COLO829 (cell line): ENCODE measurements at regions not wholly inside any gene's neighbourhood (a gene's known extent, or its start where the extent isn't known, plus 50 kb on each side); places are given as distances from the start of the nearest gene placed in this dataset.
"Not testable (repeated sequence)": the region's sequence is repeated elsewhere in the genome, so short reads cannot be mapped to it uniquely, and the experiment has no call there.

Source experiments
- DNase-seq: peaks from one replicate; pipeline ENCODE4 v3.0.0; 2012; ENCODE audit warnings: low spot score

- DNase-seq: no peak
Measured at GRCh38 chr3:28575746-28576613, 227.4 kb upstream of the AZI2 start.

DNA sequence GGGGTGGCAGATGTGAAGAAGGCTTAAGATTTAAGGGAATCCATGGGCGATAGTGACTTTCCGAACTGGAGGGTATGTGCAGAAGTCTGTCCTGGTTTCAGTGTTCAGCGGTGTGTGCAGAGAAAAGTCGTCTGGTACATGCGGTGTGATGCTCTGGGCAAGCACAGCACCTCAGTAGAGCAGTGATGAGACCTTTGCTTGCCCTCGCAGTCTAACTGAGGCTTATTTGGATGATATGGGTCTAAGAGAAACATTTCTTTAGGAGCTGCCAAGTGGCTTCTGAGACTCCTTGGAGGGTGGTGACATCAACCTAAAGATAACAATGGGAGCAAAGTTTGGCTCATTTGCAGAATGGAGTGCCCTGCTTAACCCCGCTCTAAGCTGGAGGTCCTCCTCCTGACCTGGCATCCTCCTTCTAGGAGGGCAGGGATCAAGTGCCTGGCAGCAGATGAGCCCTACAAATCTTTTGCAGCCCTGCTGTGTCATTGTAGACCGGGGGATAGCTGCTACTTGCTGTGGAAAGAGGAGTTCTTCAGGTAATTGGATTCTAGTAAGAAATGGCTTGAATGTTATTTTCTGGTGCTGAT is 228.1 kb upstream of the AZI2 start:
- no peak for DNase-seq

- DNase-seq: no peak
Measured at GRCh38 chr3:28577941-28578500, 229.4 kb upstream of the AZI2 start.

- peak; percentile 48 for DNase-seq
Measured at GRCh38 chr3:28586325-28586724, 237.7 kb upstream of the AZI2 start.

DNA sequence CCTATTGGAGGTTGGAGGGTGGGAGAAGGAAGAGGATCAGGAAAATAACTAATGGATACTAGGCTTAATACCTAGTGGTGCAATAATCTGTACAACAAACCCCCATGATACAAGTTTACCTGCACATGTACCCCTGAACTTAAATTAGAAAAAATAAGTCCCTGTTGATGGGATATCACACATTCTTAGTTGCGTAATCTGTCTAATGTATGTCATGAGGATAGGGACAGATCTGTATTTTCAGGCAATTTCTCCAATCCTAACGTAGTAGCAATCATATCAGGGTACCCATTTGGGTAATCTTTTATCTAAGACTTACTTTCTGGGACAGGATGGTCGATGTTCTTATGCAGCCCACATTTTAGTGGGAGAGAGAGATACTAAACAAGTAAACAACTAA is 239.1 kb upstream of the AZI2 start:
- DNase-seq: no peak

GRCh38 chr3:28590216-28590615 is 241.6 kb upstream of the AZI2 start:
- DNase-seq: no peak

DNA sequence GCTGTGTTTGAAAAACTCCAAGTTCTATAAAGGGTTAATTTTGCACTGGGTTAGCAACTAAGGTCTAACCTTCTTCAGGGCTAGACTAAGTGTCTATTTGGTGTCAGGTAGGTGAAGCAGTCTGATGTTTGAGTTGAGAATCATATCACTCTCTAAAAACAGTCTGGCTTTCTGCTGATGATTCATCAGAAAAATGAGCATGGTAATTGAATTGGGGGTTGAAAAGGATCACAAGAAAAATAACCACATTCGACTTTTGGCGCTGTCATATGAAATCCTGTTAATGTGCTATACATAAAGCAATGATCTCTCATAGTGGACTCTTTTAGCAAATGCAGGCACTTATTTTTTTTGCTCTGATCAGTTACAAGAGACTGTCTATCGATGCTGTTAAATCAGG is 242.2 kb upstream of the AZI2 start:
- peak; percentile 62 for DNase-seq

DNA sequence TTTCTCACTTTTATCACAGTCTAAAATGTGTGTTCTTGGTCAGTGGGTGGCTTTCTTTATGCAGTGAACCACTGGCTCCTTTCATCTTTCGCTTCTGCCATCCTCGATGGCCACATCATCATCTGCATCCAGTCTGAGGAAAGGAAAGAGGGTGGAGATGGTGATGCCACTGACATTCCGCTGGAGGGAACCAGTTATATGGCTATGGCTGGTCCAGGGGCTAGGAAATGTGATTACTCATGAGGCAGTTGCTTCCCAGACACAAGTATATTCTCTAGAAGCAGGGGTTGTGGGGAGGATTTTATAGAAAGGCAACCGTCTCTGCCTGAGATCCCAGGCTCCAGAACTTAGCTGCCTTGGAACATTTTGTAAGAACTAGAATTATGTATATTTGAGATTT is 246.7 kb upstream of the AZI2 start:
- DNase-seq: no peak

DNA sequence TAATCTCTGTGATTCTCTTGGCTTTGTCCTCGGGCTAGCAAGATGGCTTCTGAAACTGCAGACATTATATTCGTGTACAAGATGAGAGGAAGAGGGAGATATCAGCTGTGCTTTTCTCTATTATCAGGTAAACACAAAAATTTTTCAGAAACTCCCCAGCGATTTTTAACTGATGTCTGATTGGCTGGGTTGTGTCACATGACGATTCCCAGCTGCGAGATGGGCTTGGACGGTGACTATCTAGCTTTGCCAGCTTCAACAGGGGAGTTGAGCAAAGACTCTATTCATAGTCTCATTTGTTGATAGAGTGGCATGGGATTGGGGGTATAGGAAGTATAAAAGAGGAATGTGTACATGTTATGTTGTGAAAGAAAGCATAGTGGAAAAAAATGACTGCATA is 248.8 kb upstream of the AZI2 start:
- no peak for DNase-seq

GRCh38 chr3:28598165-28598564 is 249.5 kb upstream of the AZI2 start:
- no peak for DNase-seq

GRCh38 chr3:28601291-28601690 is 252.7 kb upstream of the AZI2 start:
- no peak for DNase-seq

DNA sequence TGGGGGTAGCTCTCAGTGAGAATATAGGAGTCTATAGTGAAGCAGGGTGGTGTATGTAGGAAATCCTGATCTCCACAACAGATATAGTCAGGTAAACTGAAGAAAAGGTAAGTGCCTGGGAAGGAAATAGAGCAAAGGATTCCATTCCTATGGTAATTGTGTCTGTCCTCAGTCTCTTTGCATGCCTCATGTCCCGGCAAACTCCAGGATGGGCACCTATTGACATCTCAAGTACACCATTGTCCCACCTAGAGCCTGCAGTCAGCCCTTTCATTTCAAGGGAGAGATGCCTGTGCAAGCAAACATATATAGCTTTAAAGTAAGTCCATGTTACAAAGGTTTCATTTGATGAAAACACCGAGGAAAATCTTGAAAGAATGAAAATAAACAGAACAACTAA is 257.7 kb upstream of the AZI2 start:
- no peak for DNase-seq

DNA sequence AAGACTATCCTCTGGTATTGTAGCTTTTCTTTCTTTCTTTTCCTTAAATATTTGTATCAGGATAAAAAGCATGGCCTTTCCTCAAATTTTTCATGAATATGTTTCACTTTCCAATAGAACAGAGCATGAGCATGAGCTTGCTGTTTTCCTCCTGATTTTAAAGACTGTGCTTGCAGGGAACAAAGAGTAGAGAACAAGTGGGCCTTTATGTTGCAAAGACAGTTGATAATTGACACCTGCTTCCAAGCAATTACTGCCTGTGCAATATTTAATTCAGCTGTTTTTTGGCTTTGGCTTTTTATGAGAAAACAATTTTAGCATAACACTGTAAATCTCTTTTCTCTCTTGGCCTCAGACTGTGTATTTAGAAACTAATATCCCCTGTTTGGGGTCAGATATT is 263.6 kb upstream of the AZI2 start:
- DNase-seq: no peak

GRCh38 chr3:28613511-28614106 is 265.0 kb upstream of the AZI2 start:
- no peak for DNase-seq

DNA sequence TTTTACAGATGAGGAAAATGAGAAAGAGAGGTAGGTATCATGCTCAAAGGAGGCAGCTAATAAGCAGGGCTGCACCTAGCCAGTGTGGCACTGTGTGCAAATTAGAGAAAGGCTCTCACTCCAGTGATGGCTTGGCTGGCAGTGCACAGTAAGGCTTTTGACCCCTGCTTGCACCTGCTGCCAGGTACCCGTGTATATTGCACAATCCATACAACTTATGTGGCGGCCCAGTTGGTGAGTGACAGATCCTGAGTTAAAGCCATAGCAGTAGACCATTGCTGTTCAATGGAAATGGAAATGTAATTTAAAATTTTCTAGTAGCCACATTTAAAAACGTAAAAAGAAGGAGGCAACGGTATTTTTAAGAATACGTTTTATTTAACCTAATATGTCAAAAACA is 266.4 kb upstream of the AZI2 start:
- no peak for DNase-seq

DNA sequence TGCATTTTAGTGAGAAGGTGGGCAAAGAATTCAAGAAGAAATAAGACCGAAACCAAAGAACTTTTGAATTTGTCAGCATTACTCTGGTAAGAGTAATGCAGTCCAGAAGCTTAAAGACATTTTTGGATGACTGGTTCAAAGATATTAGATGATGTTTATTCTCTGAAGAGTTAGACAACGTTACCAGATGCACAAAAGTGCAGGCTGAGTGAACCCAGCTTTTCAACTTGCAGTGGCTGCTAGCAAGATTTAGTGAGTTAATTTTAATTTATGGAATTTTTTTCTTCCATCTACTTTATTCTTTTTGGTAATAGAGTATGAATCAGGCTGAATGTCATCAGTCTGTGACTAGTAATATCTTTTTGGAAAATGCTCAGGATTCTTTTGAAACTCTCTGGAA is 267.3 kb upstream of the AZI2 start:
- DNase-seq: no peak

GRCh38 chr3:28617821-28618220 is 269.2 kb upstream of the AZI2 start:
- no peak for DNase-seq

DNA sequence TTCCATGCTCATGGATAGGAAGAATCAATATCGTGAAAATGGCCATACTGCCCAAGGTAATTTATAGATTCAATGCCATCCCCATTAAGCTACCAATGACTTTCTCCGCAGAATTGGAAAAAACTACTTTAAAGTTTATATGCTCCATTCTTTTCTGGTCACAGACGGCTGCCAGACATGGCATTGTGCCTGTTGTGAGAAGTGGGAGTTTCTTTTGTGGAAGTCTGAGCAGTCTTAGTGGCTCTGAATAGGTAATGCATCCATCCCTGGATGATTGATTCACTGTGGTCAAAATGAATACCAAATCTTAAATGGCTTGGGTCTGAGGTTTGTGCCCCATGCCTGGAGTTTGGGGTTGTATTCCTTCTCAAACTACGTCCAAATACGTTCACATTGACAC is 274.5 kb upstream of the AZI2 start:
- DNase-seq: no peak

GRCh38 chr3:28624084-28624483 is 275.5 kb upstream of the AZI2 start:
- no peak for DNase-seq

DNA sequence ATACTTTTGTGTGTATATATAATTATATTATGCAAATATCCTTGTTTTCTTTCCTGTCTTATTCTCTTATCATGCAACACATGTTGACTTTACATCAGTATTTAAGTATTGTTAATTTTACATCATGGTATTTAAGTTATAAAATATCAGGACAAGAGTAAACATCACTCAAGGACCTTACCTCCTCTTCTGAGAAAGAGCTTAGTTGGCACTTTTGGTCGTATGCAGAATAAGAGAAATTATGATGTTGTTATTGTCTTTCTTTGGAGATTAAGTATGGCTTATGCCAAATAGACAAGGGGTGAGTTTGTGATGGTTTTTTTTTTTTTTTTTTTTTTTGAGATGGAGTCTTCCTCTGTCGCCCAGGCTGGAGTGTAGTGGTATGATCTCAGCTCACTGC is 279.2 kb upstream of the AZI2 start:
- not testable (repeated sequence) for DNase-seq

DNA sequence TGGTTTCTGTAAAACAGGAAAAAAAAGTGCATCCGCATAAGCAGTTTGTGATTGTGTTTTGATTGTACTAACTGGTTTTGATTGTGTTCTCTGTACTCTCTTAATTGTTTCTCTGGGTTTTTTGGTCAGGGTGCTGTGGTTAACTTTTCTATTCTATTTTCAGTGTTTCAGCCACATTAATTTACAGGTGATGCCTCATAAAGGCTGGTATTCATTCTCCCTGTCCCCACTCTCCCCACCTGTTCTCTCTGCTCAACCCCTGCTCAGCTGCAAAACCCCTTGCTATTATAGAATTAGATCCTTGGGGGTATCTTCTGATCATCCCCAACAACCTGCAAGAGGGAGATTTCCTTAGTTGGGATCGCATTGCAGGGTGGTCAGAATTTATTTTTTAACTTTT is 285.4 kb upstream of the AZI2 start:
- DNase-seq: no peak

- DNase-seq: no peak
Measured at GRCh38 chr3:28637742-28638141, 289.1 kb upstream of the AZI2 start.

DNA sequence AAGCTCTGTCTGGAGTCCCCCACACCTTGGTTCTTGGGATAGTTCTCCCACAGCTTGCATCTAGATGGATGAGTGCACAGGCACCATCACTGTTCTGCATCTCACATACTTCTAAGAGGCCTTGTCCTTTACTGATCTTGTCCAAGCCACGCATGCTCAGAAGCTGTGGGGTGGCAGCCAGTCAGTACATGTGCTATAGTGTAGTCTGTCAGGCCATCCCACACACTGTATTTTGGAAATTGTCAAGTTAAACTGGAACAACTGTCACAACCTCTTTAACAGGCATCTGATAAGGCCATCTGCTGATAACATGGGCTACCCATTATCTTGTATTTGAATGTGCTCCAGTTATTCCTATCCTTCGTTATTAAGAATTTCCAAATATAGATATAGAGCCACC is 296.5 kb upstream of the AZI2 start:
- no peak for DNase-seq
